Glutamatergic neuron (in vitro differentiated cells): ENCODE measurements at regions not wholly inside any gene's neighbourhood (a gene's known extent, or its start where the extent isn't known, plus 50 kb on each side); places are given as distances from the start of the nearest gene placed in this dataset.
A peak's percentile ranks its signal among the peaks of the same experiment; 100 is the strongest.

Experiments
- DNase-seq: peaks from one replicate; pipeline ENCODE4 v3.0.0; 2022
- H3K27ac Mint-ChIP-seq: one replicate; pipeline ENCODE4 v1.8.0; 2020; ENCODE audit warnings: mild to moderate bottlenecking, mixed read lengths, inconsistent platforms; ENCODE audit not compliant: unreplicated experiment
- H3K27me3 Mint-ChIP-seq: one replicate; pipeline ENCODE4 v1.8.0; 2020; ENCODE audit warnings: mild to moderate bottlenecking, moderate library complexity, mixed read lengths, inconsistent platforms; ENCODE audit not compliant: unreplicated experiment
- H3K36me3 Mint-ChIP-seq: one replicate; pipeline ENCODE4 v1.8.0; 2020; ENCODE audit warnings: mild to moderate bottlenecking, mixed read lengths, inconsistent platforms; ENCODE audit not compliant: unreplicated experiment
- H3K4me1 Mint-ChIP-seq: one replicate; pipeline ENCODE4 v1.8.0; 2020; ENCODE audit warnings: mild to moderate bottlenecking, low read depth, mixed read lengths, inconsistent platforms; ENCODE audit not compliant: unreplicated experiment
- H3K4me3 Mint-ChIP-seq: one replicate; pipeline ENCODE4 v1.8.0; 2020; ENCODE audit warnings: mild to moderate bottlenecking, mixed read lengths, inconsistent platforms; ENCODE audit not compliant: unreplicated experiment
- H3K9me3 Mint-ChIP-seq: one replicate; pipeline ENCODE4 v1.8.0; 2020; ENCODE audit warnings: mild to moderate bottlenecking, moderate library complexity, mixed read lengths, inconsistent platforms; ENCODE audit not compliant: unreplicated experiment
- TF ChIP-seq, protein P1 (sequence below): fragments of 200-600 bp; sonication (generic); IDR thresholded peaks from one replicate; pipeline ENCODE4 v1.5.0; 2021; ENCODE audit not compliant: partially characterized antibody, unreplicated experiment

DNA sequence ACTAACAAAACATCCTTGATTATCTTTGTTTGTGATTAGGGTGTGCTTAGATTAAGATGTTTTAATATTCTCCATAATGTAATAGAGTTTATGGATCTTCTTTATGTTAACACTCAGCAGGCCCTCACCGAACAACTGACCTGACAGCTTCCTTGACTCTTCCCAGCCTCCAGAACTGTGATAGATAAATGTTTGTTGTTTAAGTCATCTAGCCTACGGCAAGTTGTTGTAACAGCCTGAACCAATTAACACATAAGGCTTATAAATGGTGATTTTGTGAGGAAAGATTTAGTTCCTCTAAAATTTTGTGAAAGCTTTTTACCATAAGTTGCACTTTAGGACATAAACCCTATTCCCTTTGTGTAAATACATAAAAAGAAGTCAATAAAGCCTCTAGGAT, 156.5 kb upstream of the DCN start:
- H3K9me3 Mint-ChIP-seq, result no peaks in the 10 kb centered on the region
- H3K27ac Mint-ChIP-seq, result no peak overlapping the region
- no peaks in the 10 kb centered on the region for H3K36me3 Mint-ChIP-seq
- H3K4me3 Mint-ChIP-seq, result no peak overlapping the region
- H3K27me3 Mint-ChIP-seq, result no peaks in the 10 kb centered on the region
- no peak for DNase-seq
- no peaks in the 10 kb centered on the region for H3K4me1 Mint-ChIP-seq
- TF ChIP-seq, protein P1, sequence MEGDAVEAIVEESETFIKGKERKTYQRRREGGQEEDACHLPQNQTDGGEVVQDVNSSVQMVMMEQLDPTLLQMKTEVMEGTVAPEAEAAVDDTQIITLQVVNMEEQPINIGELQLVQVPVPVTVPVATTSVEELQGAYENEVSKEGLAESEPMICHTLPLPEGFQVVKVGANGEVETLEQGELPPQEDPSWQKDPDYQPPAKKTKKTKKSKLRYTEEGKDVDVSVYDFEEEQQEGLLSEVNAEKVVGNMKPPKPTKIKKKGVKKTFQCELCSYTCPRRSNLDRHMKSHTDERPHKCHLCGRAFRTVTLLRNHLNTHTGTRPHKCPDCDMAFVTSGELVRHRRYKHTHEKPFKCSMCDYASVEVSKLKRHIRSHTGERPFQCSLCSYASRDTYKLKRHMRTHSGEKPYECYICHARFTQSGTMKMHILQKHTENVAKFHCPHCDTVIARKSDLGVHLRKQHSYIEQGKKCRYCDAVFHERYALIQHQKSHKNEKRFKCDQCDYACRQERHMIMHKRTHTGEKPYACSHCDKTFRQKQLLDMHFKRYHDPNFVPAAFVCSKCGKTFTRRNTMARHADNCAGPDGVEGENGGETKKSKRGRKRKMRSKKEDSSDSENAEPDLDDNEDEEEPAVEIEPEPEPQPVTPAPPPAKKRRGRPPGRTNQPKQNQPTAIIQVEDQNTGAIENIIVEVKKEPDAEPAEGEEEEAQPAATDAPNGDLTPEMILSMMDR, result no peak

DNA sequence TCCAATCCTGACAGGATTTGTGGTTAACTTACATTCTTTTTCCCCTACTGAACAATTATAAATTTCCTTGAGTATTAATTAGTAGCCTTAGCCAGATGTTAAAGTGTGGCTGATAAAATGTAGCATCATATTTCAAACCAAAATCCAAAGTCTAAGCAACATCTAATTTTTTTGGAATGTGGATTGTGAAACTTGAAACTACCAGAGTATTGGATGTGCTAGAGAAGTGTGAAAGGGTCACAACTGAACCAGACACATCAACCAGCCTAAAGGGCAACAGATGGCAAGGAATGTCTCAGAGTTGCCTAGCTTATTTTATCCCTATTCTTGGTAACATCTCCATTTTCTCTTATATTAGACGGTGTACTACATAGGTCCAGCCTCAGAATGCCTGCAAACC, 153.1 kb upstream of the DCN start:
- no peak overlapping the region for H3K27ac Mint-ChIP-seq
- no peak overlapping the region for H3K4me3 Mint-ChIP-seq
- peaks cover 14% of the 10 kb centered on the region for H3K4me1 Mint-ChIP-seq
- peaks cover 4% of the 10 kb centered on the region for H3K27me3 Mint-ChIP-seq
- peaks cover 4% of the 10 kb centered on the region for H3K9me3 Mint-ChIP-seq
- no peak for DNase-seq
- no peaks in the 10 kb centered on the region for H3K36me3 Mint-ChIP-seq
- TF ChIP-seq, protein P1, result no peak

DNA sequence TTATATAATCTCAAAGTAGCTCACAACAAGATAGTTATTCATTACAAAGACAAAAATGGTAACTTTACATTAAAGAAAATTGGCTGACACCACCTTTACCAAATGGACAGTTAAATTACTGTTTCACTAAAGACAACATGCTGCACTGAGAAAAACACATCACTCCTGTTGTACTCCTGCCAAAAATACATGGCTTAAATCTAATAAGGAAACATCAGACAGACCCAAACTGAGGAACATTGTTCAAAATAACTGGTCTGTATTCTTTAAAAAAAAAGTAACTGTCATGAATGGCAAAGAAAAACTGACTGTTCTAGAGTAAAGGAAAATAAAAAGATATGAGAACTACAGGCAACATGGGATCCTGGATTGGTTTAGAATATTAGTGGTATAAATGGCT, 151.3 kb upstream of the DCN start:
- Mint-ChIP-seq H3K4me3 (no peak overlapping the region), H3K27ac (no peak overlapping the region), H3K9me3 (peaks cover 4% of the 10 kb centered on the region), H3K27me3 (peaks cover 4% of the 10 kb centered on the region), H3K4me1 (peaks cover 14% of the 10 kb centered on the region), H3K36me3 (no peaks in the 10 kb centered on the region)
- no peak for DNase-seq
- TF ChIP-seq, protein P1, result no peak

DNA sequence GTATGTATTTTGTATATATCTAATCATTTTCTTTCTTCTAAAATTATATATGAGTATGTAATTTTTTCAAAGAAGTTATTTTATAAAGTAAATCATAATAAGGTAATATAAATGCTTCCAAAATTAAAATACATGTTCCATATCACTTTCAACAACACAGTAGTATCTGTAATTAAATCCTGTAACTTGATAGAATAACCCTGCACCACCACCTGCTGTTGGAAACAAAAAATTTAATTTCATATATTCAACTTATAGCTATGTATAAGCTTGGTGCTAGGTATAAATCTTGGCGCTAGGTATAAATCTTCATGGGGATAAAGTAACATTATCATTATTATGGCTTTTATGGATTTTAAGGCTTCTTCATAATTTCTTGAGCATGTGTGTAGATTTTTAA, 149.7 kb upstream of the DCN start:
- H3K27me3 Mint-ChIP-seq, result peaks cover 4% of the 10 kb centered on the region
- H3K4me3 Mint-ChIP-seq, result no peak overlapping the region
- H3K9me3 Mint-ChIP-seq, result peaks cover 4% of the 10 kb centered on the region
- H3K27ac Mint-ChIP-seq, result no peak overlapping the region
- TF ChIP-seq, protein P1, result no peak
- H3K36me3 Mint-ChIP-seq, result no peaks in the 10 kb centered on the region
- H3K4me1 Mint-ChIP-seq, result peaks cover 14% of the 10 kb centered on the region
- no peak for DNase-seq

DNA sequence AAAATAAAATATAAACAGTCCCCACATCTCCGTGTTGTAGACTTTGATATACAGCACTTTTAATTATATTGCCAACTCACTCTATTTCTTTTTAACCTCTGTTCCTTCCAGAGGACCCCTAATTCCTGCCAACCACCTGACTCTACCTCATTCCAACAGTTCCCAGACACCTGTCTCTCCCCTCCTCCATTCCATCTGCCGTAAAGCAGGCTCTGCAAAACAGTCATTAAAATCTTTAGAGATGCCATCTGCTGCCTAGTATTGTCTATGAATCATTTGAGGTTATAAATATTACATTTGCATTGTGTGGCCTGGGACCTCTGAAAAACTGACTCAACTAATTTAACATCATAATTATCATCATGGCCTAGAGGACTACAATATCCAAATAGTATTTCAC, 148.8 kb upstream of the DCN start:
- no peak for DNase-seq
- peak overlapping the region; percentile 29 for H3K27ac Mint-ChIP-seq
- H3K4me1 Mint-ChIP-seq, result peaks cover 14% of the 10 kb centered on the region
- H3K27me3 Mint-ChIP-seq, result peaks cover 4% of the 10 kb centered on the region
- H3K9me3 Mint-ChIP-seq, result peaks cover 4% of the 10 kb centered on the region
- H3K36me3 Mint-ChIP-seq, result no peaks in the 10 kb centered on the region
- H3K4me3 Mint-ChIP-seq, result peak overlapping the region; percentile 4
- TF ChIP-seq, protein P1, result no peak
